Sigmoid colon (tissue), 4 donors: ENCODE measurements at regions not wholly inside any gene's neighbourhood (a gene's known extent, or its start where the extent isn't known, plus 50 kb on each side); places are given as distances from the start of the nearest gene placed in this dataset.
"Not testable (repeated sequence)": the region's sequence is repeated elsewhere in the genome, so short reads cannot be mapped to it uniquely, and the experiment has no call there.

ENCODE experiments used
- EP300 ChIP-seq, 4 donors: sonication (generic); formaldehyde crosslinking; IDR thresholded peaks; one replicate each; pipeline ENCODE4 v1.6.1; 2017; ENCODE audit warnings: antibody characterized with exemption in 4 of 4
- POLR2A ChIP-seq, 2 donors: fragments of 450-650 bp; IDR thresholded peaks; one replicate each; pipeline ENCODE4 v1.6.1; 2016; ENCODE audit warnings: antibody characterized with exemption in 2 of 2, mild to moderate bottlenecking in 2 of 2, moderate library complexity in 2 of 2
- POLR2AphosphoS5 ChIP-seq, 4 donors: sonication (generic); formaldehyde crosslinking; IDR thresholded peaks; one replicate each; pipeline ENCODE4 v1.6.1; 2017; ENCODE audit warnings: antibody characterized with exemption in 4 of 4
- TF ChIP-seq, protein P1 (sequence below), 4 experiments: fragments of 450-650 bp in 3 of 4; fragments of 200-600 bp in 1 of 4; IDR thresholded peaks; one replicate each; pipeline ENCODE4 v1.5.1; 2016 to 2019; ENCODE audit warnings: antibody characterized with exemption in 4 of 4, mild to moderate bottlenecking in 3 of 4, moderate library complexity in 2 of 4

DNA sequence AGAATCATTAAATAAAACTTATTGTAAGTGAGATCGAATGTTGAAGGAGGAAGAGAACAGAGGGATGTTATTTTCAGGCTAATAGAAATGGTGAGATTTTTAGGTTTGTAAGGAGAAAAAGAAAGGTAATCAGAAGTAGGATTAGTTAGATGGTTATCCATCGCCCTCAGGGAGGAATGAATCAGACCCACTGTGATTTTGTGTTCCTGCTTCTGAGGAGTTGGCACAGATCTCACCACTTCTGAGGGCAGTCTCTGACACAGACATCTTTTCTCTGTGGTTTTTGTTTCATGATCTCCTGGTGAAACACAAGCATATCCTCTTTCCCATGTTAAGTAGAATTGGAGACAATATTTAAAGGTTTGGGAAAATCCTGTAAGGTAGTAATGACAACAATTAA is 1083.2 kb upstream of the AMELY start:
- TF ChIP-seq, protein P1, sequence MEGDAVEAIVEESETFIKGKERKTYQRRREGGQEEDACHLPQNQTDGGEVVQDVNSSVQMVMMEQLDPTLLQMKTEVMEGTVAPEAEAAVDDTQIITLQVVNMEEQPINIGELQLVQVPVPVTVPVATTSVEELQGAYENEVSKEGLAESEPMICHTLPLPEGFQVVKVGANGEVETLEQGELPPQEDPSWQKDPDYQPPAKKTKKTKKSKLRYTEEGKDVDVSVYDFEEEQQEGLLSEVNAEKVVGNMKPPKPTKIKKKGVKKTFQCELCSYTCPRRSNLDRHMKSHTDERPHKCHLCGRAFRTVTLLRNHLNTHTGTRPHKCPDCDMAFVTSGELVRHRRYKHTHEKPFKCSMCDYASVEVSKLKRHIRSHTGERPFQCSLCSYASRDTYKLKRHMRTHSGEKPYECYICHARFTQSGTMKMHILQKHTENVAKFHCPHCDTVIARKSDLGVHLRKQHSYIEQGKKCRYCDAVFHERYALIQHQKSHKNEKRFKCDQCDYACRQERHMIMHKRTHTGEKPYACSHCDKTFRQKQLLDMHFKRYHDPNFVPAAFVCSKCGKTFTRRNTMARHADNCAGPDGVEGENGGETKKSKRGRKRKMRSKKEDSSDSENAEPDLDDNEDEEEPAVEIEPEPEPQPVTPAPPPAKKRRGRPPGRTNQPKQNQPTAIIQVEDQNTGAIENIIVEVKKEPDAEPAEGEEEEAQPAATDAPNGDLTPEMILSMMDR (IDR thresholded peaks at IDR 0.05) = not testable (repeated sequence)
- TF ChIP-seq POLR2A, EP300, POLR2AphosphoS5 (IDR thresholded peaks at IDR 0.05): not testable (repeated sequence)
